ENCODE measurements at regions not wholly inside any gene's neighbourhood (a gene's known extent, or its start where the extent isn't known, plus 50 kb on each side); places are given as distances from the start of the nearest gene placed in this dataset.

DNA sequence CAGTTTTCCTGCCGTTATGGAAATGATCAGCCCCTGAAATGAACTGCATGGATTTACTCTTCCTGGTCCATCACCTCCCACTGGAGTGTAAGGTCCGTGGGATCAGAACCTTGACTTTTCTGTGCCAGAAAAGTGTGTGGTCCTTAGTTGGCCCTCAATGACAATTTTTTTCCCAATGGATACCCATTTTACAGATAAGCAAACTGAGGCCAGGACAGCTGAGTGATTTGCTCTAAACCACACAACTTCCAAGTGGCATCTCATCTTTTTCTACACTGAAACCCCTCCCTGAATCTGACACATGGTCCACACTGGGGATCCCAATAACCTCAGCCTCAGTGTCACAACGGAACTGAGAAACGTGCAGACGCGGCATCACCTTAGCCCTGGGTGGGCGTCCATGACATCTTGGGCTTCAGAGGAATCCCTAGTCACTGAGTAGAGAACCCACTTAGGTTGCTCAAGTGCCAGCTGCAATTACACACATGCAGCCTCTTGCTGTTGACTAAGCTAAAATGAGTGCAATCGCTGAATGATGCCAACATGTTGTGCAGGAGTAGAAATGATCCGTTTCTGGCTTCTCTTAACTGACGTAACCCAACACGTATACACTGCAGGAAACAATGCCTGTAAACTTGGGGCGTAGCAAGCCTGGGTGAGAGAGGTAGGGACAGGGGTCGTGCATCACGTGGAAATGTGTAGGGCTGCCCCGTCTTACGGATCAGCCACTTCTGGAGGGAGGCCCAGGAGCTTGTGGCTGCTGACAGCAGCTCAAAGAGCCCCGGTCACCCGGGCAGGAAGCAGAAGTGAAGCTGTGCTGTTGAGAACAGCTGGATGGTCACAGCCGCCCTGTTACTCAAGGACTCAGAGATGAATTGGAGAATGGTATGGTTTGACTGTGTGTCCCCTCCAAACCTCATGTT lies 136.3 kb downstream of the SHANK2 start:
- Histone ChIP-seq H3K9me3 (ENCODE audit: control insufficient read depth in 2 of 2, insufficient read depth in 1 of 2, low read length in 1 of 2) (no peaks in the 10 kb centered on the region), H3K27ac (ENCODE audit: low read depth in 1 of 2, low read length in 1 of 2) (no peak overlapping the region), H3K27me3 (ENCODE audit: control insufficient read depth in 2 of 2, insufficient read depth in 1 of 2, low read length in 1 of 2) (no peaks in the 10 kb centered on the region), H3K36me3 (ENCODE audit: control insufficient read depth in 2 of 2, insufficient read depth in 2 of 2, low read length in 1 of 2) (no peaks in the 10 kb centered on the region), H3K4me3 (ENCODE audit: low read length in 2 of 2) (no peak overlapping the region), H3K4me1 (ENCODE audit: control insufficient read depth in 2 of 2, insufficient read depth in 2 of 2, low read length in 2 of 2) (no peaks in the 10 kb centered on the region)
- no peak for DNase-seq (ENCODE audit: low read depth in 6 of 9, low spot score in 9 of 9)
- 54% methylated on average over 19 of the region's 19 CpGs for WGBS

GRCh38 chr11:71114124-71114851 lies 138.1 kb downstream of the SHANK2 start:
- Histone ChIP-seq H3K9me3 (ENCODE audit: control insufficient read depth in 2 of 2, insufficient read depth in 1 of 2, low read length in 1 of 2) (no peaks in the 10 kb centered on the region), H3K27ac (ENCODE audit: low read depth in 1 of 2, low read length in 1 of 2) (no peak overlapping the region), H3K4me3 (ENCODE audit: low read length in 2 of 2) (no peak overlapping the region), H3K4me1 (ENCODE audit: control insufficient read depth in 2 of 2, insufficient read depth in 2 of 2, low read length in 2 of 2) (no peaks in the 10 kb centered on the region), H3K36me3 (ENCODE audit: control insufficient read depth in 2 of 2, insufficient read depth in 2 of 2, low read length in 1 of 2) (no peaks in the 10 kb centered on the region), H3K27me3 (ENCODE audit: control insufficient read depth in 2 of 2, insufficient read depth in 1 of 2, low read length in 1 of 2) (no peaks in the 10 kb centered on the region)
- no peak for DNase-seq (ENCODE audit: low read depth in 6 of 9, low spot score in 9 of 9)
- WGBS = 90% methylated on average over 12 of the region's 12 CpGs

DNA sequence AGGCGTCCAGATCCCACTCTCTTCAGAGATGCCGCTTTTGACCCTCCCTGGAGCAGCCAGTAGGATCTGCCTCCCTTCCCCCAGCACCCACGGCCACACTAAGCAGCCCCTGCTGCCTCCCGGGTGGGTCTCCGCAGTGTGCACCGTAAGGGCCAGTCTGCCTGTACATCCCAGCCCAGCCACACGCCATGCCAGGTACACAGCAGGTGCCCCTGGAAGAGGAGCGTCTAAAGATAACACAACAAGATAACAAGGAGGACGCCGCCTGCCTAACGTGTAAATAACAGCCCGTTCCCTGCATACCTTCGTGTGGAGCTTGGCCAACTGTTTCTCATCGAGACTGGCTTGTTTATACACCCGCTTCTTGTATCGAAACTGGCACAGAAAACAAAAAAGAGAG lies 139.4 kb downstream of the SHANK2 start:
- no peak for DNase-seq (ENCODE audit: low read depth in 6 of 9, low spot score in 9 of 9)
- Histone ChIP-seq H3K4me3 (ENCODE audit: low read length in 2 of 2) (no peak overlapping the region), H3K4me1 (ENCODE audit: control insufficient read depth in 2 of 2, insufficient read depth in 2 of 2, low read length in 2 of 2) (no peaks in the 10 kb centered on the region), H3K27ac (ENCODE audit: low read depth in 1 of 2, low read length in 1 of 2) (no peak overlapping the region), H3K27me3 (ENCODE audit: control insufficient read depth in 2 of 2, insufficient read depth in 1 of 2, low read length in 1 of 2) (no peaks in the 10 kb centered on the region), H3K36me3 (ENCODE audit: control insufficient read depth in 2 of 2, insufficient read depth in 2 of 2, low read length in 1 of 2) (no peaks in the 10 kb centered on the region), H3K9me3 (ENCODE audit: control insufficient read depth in 2 of 2, insufficient read depth in 1 of 2, low read length in 1 of 2) (no peaks in the 10 kb centered on the region)
- WGBS = 76% methylated on average over 16 of the region's 16 CpGs

- no peaks in the 10 kb centered on the region for H3K9me3 ChIP-seq (ENCODE audit: control insufficient read depth in 2 of 2, insufficient read depth in 1 of 2, low read length in 1 of 2)
Observed at GRCh38 chr11:71112454-71112853, 139.9 kb downstream of the SHANK2 start.

GRCh38 chr11:71109586-71109985 lies 142.8 kb downstream of the SHANK2 start:
- no peak for DNase-seq (ENCODE audit: low read depth in 6 of 9, low spot score in 9 of 9)

More at GRCh38 chr11:71112454-71112853, 139.9 kb downstream of the SHANK2 start:
- H3K4me3 ChIP-seq (ENCODE audit: low read length in 2 of 2) = no peak overlapping the region
- H3K36me3 ChIP-seq (ENCODE audit: control insufficient read depth in 2 of 2, insufficient read depth in 2 of 2, low read length in 1 of 2) = no peaks in the 10 kb centered on the region
- WGBS = 55% methylated on average over 9 of the region's 9 CpGs
- no peaks in the 10 kb centered on the region for H3K27me3 ChIP-seq (ENCODE audit: control insufficient read depth in 2 of 2, insufficient read depth in 1 of 2, low read length in 1 of 2)
- no peak for DNase-seq (ENCODE audit: low read depth in 6 of 9, low spot score in 9 of 9)
- no peaks in the 10 kb centered on the region for H3K4me1 ChIP-seq (ENCODE audit: control insufficient read depth in 2 of 2, insufficient read depth in 2 of 2, low read length in 2 of 2)
- no peak overlapping the region for H3K27ac ChIP-seq (ENCODE audit: low read depth in 1 of 2, low read length in 1 of 2)

GRCh38 chr11:71109186-71109585 lies 143.2 kb downstream of the SHANK2 start:
- Histone ChIP-seq H3K27me3 (ENCODE audit: control insufficient read depth in 2 of 2, insufficient read depth in 1 of 2, low read length in 1 of 2) (no peaks in the 10 kb centered on the region), H3K27ac (ENCODE audit: low read depth in 1 of 2, low read length in 1 of 2) (no peak overlapping the region), H3K4me1 (ENCODE audit: control insufficient read depth in 2 of 2, insufficient read depth in 2 of 2, low read length in 2 of 2) (no peaks in the 10 kb centered on the region), H3K36me3 (ENCODE audit: control insufficient read depth in 2 of 2, insufficient read depth in 2 of 2, low read length in 1 of 2) (no peaks in the 10 kb centered on the region), H3K9me3 (ENCODE audit: control insufficient read depth in 2 of 2, insufficient read depth in 1 of 2, low read length in 1 of 2) (no peaks in the 10 kb centered on the region), H3K4me3 (ENCODE audit: low read length in 2 of 2) (no peak overlapping the region)
- 97% methylated on average over 9 of the region's 9 CpGs for WGBS
- no peak for DNase-seq (ENCODE audit: low read depth in 6 of 9, low spot score in 9 of 9)

More at GRCh38 chr11:71109586-71109985, 142.8 kb downstream of the SHANK2 start:
- no peaks in the 10 kb centered on the region for H3K36me3 ChIP-seq (ENCODE audit: control insufficient read depth in 2 of 2, insufficient read depth in 2 of 2, low read length in 1 of 2)
- WGBS = 96% methylated on average over 13 of the region's 13 CpGs
- H3K9me3 ChIP-seq (ENCODE audit: control insufficient read depth in 2 of 2, insufficient read depth in 1 of 2, low read length in 1 of 2) = no peaks in the 10 kb centered on the region
- no peak overlapping the region for H3K27ac ChIP-seq (ENCODE audit: low read depth in 1 of 2, low read length in 1 of 2)
- no peaks in the 10 kb centered on the region for H3K4me1 ChIP-seq (ENCODE audit: control insufficient read depth in 2 of 2, insufficient read depth in 2 of 2, low read length in 2 of 2)
- H3K27me3 ChIP-seq (ENCODE audit: control insufficient read depth in 2 of 2, insufficient read depth in 1 of 2, low read length in 1 of 2) = no peaks in the 10 kb centered on the region
- no peak overlapping the region for H3K4me3 ChIP-seq (ENCODE audit: low read length in 2 of 2)

DNA sequence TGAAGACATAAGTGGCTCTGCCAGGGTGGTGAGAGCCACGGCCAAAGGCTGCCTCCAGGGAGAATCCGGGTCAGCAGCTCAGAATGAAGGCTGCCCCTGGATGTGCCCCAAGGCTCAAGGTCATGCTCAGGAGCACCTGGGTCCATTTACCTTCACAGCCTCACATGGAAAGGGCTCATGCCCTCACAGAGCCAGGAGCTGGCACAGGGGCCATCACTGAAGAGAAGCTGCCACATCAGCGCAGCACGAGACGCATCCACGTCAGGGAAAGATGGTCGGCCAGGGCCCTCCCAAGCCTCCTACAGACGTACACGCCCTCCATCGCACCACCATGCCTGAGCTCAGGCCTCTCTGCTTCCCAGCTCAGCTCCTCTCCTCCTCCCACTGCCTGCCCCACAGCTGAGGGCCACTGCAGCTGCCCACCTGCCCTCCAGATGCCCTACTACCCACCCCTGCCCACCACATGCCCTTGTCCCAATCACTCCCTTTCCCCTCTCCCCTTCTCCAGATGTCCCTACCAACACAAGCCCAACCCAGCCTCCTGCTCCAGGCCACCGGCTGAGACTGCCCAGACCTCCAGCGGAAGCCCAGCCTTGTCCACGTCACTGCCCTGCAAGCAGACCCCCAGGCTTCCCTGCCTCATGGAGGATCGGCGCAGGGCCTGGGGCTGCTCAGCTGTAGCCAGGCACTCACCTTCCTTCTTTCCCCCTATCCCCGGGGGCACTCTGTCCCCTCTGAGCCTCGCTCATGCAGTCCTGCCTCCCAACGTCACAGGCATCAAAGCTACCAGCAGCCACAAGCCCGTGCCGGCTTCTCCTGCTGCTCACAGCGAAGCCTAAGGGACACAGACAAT lies 144.1 kb downstream of the SHANK2 start:
- 89% methylated on average over 21 of the region's 21 CpGs for WGBS
- Histone ChIP-seq H3K4me1 (ENCODE audit: control insufficient read depth in 2 of 2, insufficient read depth in 2 of 2, low read length in 2 of 2) (no peaks in the 10 kb centered on the region), H3K27ac (ENCODE audit: low read depth in 1 of 2, low read length in 1 of 2) (no peak overlapping the region), H3K27me3 (ENCODE audit: control insufficient read depth in 2 of 2, insufficient read depth in 1 of 2, low read length in 1 of 2) (no peaks in the 10 kb centered on the region), H3K4me3 (ENCODE audit: low read length in 2 of 2) (no peak overlapping the region), H3K36me3 (ENCODE audit: control insufficient read depth in 2 of 2, insufficient read depth in 2 of 2, low read length in 1 of 2) (no peaks in the 10 kb centered on the region), H3K9me3 (ENCODE audit: control insufficient read depth in 2 of 2, insufficient read depth in 1 of 2, low read length in 1 of 2) (no peaks in the 10 kb centered on the region)
- no peak for DNase-seq (ENCODE audit: low read depth in 6 of 9, low spot score in 9 of 9)

GRCh38 chr11:71106671-71107070 lies 145.7 kb downstream of the SHANK2 start:
- DNase-seq (ENCODE audit: low read depth in 6 of 9, low spot score in 9 of 9) = no peak
- Histone ChIP-seq H3K9me3 (ENCODE audit: control insufficient read depth in 2 of 2, insufficient read depth in 1 of 2, low read length in 1 of 2) (no peaks in the 10 kb centered on the region), H3K36me3 (ENCODE audit: control insufficient read depth in 2 of 2, insufficient read depth in 2 of 2, low read length in 1 of 2) (no peaks in the 10 kb centered on the region), H3K4me1 (ENCODE audit: control insufficient read depth in 2 of 2, insufficient read depth in 2 of 2, low read length in 2 of 2) (no peaks in the 10 kb centered on the region), H3K4me3 (ENCODE audit: low read length in 2 of 2) (no peak overlapping the region), H3K27ac (ENCODE audit: low read depth in 1 of 2, low read length in 1 of 2) (no peak overlapping the region), H3K27me3 (ENCODE audit: control insufficient read depth in 2 of 2, insufficient read depth in 1 of 2, low read length in 1 of 2) (no peaks in the 10 kb centered on the region)
- 88% methylated on average over 6 of the region's 6 CpGs for WGBS

Measured in thymus (tissue), 11 donors.